ENCODE measurements at regions not wholly inside any gene's neighbourhood (a gene's known extent, or its start where the extent isn't known, plus 50 kb on each side); places are given as distances from the start of the nearest gene placed in this dataset.

DNA sequence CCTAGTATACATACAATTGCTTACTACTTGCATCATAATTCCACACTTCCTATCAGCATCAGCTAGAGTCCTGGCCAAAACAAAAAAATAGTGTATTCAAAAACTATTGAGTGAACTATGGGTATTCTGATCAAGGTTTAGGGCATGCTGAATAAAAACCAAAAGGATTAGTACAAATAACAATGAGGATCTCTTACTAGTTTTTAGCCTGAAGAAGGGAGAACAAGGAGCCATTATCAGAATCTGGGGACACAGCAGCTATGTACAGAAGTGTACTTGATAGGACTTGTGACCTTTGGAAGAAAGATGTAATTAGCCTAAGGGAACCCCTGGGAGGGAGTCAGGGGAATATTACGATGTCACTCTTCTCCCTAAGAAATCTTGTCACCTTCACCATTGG is 832.2 kb downstream of the SQOR start:
- Histone ChIP-seq H3K9me1 (ENCODE audit: insufficient read depth, low read length) (no peaks in the 10 kb centered on the region), H2AK9ac (replicated peaks; ENCODE audit: low read depth, low read length, poor library complexity) (no peak overlapping the region), H3K27me3 (ENCODE audit: control insufficient read depth, insufficient read depth, low read length) (no peaks in the 10 kb centered on the region), H3K14ac (replicated peaks; ENCODE audit: low read depth, low read length) (no peak overlapping the region), H4K91ac (ENCODE audit: insufficient read depth, low read depth, low read length) (no peak overlapping the region), H3K56ac (ENCODE audit: extremely low read depth, insufficient read depth, low read length) (no peak overlapping the region), H2BK20ac (ENCODE audit: low read depth, low read length) (no peak overlapping the region), H3K36me3 (ENCODE audit: control insufficient read depth, insufficient read depth, low read length) (no peaks in the 10 kb centered on the region), H4K8ac (ENCODE audit: low read depth in 2 of 2, low read length in 2 of 2) (no peak overlapping the region), H2AK5ac (ENCODE audit: low read depth, low read length) (no peak overlapping the region), H2BK120ac (ENCODE audit: low read depth, low read length) (no peak overlapping the region), H3K27ac (ENCODE audit: insufficient read depth, low read length) (no peak overlapping the region), H4K5ac (ENCODE audit: low read depth, low read length) (no peak overlapping the region), H2BK5ac (ENCODE audit: low read depth, low read length, poor library complexity, severe bottlenecking) (no peak overlapping the region), H3K23ac (ENCODE audit: low read depth, low read length) (no peak overlapping the region), H2BK15ac (ENCODE audit: low read depth, low read length) (no peak overlapping the region), H3K4me2 (ENCODE audit: low read depth, low read length) (no peak overlapping the region), H3K9me3 (ENCODE audit: control insufficient read depth, insufficient read depth, low read length) (peaks cover 1% of the 10 kb centered on the region; the same call in 1 of the 2 replicates), H3K79me1 (ENCODE audit: low read depth in 1 of 2, low read length in 2 of 2) (no peaks in the 10 kb centered on the region), H2AFZ (replicated peaks; ENCODE audit: low read length, poor library complexity) (no peak overlapping the region), H3K4ac (ENCODE audit: low read depth, low read length) (no peak overlapping the region), H3K18ac (ENCODE audit: low read depth, low read length) (no peak overlapping the region), H3K4me3 (ENCODE audit: insufficient read depth, low read depth, low read length) (no peak overlapping the region), H3K9ac (ENCODE audit: low read depth, low read length) (no peak overlapping the region), H3K4me1 (ENCODE audit: control insufficient read depth, insufficient read depth, low read length) (no peaks in the 10 kb centered on the region), H4K20me1 (ENCODE audit: insufficient read depth, low read length) (no peaks in the 10 kb centered on the region)
- WGBS, 2 experiments (ENCODE audit: extremely low coverage in 2 of 2, insufficient read length in 1 of 2): no CpG with 5 or more reads among the region's 1 CpG
- no peak for TF ChIP-seq NFE2L2 (IDR thresholded peaks at IDR 0.05; ENCODE audit: low read depth, low read length)
- TF ChIP-seq CTCF (conservative IDR thresholded peaks at IDR 0.05; ENCODE audit: low read depth, low read length): no peak
- no peak for TF ChIP-seq MAZ (IDR thresholded peaks at IDR 0.05; ENCODE audit: borderline replicate concordance, low read depth, low read length)
- no peak for TF ChIP-seq CEBPB (IDR thresholded peaks at IDR 0.05; ENCODE audit: low read depth, low read length)
- no TSS peak for BruUV-seq (replicated peaks)
- DNase-seq: no peak
- CTCF ChIA-PET: no interaction called here
- intact Hi-C loops (cut with micrococcal nuclease) (no loop called here), in situ Hi-C loops (cut with MboI; ENCODE audit: low sequenced_read_pairs) (no loop called here), dilution Hi-C loops (cut with HindIII; ENCODE audit: low sequenced_read_pairs, unreplicated experiment) (no loop called here)
- POLR2A ChIA-PET (ENCODE audit: unreplicated experiment): no interaction called here
- no peak for ATAC-seq (ENCODE audit: low read depth)

Data from IMR-90 (cell line).